CD4-positive, alpha-beta T cell treated with Interleukin-17A for 4 hours (primary cell): ENCODE measurements at regions not wholly inside any gene's neighbourhood (a gene's known extent, or its start where the extent isn't known, plus 50 kb on each side); places are given as distances from the start of the nearest gene placed in this dataset.

Source experiments
- DNase-seq: peaks from one replicate; pipeline ENCODE4 v3.0.0-alpha.2; 2020; ENCODE audit warnings: mixed read lengths

DNA sequence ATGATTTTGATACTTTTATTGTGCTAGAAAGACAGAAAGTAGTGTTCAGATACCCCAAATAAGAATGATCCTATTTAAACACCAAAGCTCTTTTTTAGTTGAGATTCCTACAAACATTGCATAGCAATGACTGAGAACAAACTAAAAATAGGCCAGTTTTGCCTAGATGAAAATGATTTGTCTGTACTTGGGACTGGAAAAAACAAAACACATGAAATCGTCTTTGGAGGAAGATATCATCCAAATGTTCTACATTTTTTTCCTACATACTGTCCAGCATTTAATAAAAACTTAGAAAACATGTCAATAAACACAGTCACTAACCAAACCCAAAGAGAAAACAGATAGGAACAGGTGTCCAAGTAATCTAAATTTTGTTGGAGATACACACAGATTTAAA, 111.6 kb upstream of the MEOX2 start:
- DNase-seq: no peak

DNA sequence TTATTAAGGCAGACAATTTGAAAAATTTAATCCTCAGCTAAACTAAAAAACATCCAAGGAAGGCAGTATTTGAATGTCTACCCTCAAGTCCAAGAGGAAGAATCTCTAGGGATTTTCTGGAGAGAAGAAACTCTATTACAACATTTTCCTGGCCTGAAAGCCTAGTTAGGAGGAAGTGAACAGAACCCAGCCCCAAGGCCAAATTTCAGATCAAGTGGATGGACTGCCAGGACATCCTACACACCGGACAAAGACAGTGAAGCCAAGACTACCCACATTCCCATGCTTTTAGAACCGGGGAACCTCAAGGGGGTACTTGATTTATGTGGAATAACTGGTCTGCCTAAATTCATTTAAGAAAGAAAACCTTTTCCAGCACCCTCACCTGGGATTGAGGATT, 108.9 kb upstream of the MEOX2 start:
- no peak for DNase-seq

DNA sequence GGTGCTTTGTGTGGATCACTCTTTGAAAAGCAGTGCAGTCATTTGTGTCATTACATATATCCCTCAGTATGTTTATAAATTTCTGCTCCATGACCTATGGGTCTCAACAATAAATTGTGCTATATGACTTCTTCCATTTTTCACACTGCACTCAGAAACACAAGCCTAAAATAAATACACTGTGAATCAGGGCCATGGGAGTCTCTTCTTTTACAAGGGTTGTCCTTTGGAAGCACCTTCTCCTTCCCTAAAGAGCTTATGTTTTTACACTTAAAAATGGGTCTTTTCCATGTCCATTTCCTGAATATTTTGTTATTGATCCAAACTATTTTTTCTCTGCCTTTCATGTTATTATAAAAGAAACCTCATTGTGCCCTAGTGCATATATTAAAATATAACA, 108.3 kb upstream of the MEOX2 start:
- DNase-seq: no peak

DNA sequence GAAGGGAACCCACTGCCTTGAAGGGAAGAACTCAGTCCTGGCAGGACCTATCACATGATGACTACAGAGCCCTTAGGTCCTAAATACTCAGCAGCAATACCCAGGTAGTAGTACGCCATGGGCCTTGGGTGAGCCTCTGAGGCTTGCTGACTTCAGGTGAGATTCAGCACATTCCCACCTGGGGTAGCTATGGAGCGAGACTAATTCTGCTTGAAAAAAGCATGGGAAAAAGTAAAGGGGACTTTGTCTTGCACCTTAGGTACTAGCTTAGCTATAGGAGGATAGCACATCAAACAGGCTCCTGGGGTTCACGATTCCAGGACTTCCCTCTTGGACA, 98.2 kb upstream of the MEOX2 start:
- no peak for DNase-seq

DNA sequence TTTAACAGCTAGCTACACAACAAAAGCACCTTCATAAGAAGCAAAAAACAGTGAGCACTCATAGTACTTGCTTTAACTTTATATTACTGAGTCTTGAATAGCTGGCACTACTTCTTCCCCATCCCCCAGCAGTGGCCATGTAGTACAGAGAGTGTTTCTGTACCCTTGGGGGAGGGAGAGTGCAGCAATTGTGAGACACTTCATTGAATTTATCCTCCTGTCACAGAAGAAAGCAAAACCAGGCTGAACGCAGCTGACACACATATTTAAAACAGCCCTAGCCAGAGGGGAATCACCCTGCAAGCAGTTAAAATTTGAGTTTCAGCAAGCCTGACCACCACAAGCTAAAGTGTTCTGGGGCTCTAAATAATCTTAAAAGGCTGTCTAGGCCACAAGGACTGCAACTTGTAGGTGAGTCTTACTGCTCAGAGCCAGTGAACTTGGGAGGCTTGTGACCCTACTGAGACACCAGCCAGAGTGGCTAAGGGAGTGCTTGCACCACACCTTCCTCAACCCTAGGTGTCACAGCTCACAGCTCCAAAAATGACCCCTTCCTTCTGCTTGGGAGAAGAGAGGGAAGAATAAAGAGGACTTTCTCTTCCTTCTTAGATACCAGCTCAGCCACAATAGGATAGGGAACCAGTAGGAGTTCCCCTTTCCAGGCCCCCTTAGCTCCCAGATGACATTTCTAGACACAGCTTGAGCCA, 97.7 kb upstream of the MEOX2 start:
- no peak for DNase-seq

DNA sequence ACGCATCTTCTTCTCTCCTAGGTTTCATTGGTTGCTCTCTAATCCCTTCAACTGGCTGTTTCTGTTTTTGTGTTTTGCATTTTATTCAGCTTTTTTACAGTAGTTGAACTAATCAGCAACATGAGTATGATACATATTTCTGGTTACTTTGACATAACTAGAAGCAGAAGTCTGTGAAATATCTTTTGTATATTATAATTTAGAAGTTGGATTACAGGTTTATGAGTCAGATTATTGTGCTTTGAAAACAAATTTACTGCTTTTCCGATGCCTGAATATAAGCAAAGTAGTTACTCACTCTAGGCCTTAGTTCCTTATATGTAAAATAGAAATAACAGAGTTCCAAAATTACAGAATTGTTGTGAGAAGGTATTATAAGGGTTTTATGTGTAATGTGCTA, 96.2 kb upstream of the MEOX2 start:
- DNase-seq: no peak

DNA sequence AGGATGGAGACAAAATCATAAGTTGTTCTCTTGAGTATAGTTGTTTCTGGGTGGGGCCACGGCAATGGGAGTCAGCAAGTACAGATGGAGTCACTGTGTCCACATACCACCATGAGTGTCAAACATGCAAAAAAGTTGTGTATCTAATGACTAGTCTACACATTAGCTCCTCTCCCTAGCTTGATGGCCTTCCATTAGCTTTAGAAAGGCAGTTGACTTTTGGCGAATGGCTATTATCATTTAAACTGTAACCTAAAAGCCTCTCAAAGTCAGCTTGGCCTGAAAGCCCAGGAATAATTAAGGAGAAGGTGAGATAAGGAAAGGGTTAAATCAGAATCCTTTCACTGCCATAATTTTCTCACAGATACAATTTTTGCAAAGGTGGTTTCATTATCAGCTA, 95.5 kb upstream of the MEOX2 start:
- no peak for DNase-seq

DNA sequence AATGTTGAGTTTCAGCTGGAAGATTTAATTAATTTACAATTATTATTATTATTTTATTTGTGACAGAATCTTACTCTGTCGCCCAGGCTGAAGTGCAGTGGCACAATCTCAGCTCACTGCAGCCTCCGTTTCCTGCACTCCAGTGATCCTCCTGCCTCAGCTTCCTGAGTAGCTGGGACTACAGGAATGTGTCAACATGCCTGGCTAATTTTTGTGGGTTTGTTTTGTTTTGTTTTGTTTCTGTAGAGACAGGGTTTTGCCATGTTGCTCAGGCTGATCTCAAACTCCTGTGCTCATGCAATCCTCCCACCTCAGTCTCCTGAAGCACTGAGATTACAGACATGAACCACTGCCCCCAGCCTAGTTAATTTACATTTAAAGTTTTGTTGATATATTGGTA, 93.8 kb upstream of the MEOX2 start:
- no peak for DNase-seq

DNA sequence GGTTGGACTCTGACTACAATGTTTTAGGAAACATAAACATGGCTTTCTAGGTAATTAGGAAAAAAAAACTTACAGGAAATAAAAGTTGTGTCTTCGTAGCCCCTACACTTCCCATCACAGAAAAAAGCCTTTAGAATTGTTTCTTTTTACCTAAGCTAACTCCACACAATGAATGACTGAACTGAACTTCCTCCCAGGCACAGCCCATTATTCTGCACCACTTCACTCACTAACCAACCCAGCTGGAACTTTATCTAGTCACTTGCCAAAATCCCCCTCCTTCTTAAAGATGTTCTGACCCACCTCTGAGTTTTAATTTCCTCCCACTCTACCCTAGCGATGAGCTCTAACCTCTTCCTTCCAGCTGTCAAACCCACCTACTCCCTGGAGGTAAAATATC, 91.7 kb upstream of the MEOX2 start:
- no peak for DNase-seq

DNA sequence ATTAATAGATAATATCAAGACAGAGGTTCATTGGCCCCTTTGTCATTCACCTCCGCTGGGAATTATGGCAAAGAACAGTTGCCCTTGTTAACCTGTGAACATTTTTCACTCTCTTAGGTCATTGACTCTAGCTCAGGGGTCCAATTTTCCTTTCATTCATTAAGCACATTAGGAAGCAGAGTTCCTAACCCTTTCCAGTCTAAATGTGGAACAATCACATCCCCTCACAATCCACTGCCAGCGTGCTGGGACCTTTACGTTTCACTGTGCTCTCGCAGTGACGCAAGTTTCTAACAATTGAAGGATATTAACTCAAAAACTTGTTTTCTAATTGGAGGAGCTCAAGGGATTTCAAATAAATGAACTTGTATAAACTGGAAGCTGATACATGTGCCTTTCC, 79.3 kb upstream of the MEOX2 start:
- no peak for DNase-seq

DNA sequence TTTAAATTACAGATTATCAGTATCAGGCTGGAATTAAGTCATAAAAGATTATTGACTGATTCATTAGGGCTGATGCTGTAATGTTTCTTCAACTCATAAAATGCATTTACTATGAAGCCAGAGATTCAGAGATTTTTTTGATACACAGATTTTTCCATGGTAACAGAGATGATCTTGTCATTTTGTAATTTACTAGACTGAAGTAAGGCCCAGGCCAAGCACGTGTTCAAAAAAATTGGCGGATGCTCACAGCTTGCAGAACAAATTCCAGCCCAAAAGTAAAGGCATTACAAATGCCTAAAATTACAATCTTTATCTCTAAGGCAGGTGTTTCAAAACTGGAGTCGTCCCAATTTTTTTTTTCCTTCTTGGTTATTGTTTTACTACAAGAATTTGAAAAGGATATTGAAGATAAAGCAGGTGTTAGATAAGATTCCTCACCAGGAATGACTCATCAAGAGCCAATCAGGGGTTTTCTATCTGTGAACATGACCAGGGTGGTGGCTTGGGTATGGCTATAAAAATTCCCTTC, 78.4 kb upstream of the MEOX2 start:
- no peak for DNase-seq

DNA sequence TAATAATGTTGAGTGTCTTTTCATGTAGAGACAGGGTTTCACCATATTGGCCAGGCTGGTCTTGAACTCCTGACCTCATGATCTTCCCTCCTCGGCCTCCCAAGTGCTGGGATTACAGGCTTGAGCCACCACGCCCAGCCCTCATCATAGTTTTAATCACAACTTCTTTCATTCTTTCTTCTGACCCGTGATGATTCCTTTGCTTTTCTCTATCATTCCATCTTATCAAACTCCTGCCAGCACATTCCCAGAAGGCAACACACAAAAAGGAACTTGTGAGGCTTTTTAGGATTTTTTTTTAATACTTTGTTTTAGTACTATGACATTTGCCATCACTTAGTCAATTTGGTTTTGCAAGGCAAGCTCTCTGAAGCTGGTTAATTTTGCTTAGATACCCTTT, 77.5 kb upstream of the MEOX2 start:
- DNase-seq: no peak

DNA sequence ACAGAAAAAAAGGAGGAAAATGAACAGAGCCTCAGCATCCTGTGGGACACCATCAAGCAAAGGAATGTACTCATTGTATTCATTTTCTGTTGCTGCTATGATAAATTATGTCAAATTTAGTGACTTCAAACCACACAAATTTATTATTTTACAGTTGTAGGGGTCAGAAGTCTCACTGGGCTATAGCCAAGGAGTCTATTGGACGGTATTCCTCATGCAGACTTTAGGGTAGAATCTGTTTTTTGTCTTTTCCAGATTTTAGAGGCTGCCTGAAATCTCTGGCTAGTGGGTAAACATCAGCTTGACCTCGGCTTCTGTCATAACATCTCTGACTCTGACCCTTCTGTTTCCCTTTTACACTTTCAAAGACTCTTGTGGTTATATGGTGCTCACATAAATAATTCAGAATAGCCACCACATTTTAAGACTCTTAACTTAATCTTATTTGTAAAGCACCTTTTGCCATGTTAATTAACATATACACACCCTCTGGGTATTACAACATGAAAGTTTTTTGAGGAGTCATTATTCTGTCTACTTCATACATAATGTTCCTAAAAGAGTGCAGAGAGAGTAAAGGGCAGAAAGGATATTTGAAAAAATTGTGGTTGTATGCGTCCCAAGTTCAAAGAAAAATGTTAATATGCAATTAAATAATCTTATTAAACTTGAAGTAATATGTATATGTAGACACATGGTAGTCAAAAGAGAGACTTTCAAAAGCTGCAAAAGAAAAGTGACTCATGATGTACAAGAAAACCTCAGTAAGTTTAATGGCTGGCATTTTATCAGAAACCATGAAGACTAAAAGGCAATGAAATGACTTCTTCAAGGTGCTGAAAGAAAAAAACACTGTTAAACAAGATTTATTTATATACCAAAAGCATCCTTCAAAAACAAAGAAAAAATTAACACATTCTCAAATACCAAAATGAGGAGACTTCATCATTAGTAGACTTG, 70.8 kb upstream of the MEOX2 start:
- DNase-seq: no peak

DNA sequence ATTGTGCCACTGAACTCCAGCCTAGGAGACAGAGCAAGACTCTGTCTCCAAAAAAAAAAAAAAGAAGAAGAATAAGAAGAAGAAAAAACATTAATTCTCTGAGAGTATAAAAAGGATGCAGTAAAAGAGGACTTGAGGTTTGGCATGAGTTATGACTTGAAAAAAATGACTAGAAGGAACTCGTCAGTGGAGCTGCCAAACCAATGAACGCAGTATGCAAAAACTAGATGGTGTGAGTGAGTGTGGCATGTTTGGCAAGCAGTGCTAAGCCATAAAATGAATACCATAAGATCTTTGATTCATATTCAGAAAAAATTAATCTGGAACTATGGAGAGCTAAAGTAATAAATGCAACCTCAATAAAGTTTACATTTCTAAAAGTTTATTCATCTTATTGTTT, 68.6 kb upstream of the MEOX2 start:
- DNase-seq: no peak

DNA sequence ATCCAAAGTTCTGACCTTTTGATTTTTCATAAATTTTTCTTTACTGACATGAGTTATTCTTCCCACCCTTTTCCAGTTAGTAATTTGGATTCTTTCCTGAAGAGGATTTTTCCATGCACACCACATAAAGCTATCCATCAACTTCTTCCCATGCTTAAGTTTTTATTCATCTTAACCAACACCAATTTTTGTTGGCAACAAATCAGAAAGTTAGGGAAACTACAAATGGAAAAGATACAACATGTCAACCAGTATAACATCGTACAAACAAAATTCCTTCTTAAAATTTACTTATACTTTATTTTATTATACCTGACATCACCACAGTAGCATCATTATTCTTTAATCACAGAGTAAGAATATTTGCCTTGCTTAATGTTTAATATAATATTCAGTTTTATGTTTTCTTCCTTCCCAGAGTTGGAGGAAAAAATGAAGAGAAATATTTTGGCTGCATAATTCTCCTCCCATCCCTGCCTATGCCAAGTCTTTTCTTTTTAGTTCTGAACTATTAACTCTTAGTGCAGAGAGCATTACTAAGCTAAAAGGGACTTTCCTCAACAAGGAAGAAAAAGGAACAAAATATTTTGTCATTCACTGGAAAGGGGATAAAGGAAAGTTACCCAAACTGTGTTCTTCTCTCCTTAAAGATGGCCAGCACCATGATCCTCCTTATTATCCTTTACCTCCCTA, 67.5 kb upstream of the MEOX2 start:
- DNase-seq: no peak

DNA sequence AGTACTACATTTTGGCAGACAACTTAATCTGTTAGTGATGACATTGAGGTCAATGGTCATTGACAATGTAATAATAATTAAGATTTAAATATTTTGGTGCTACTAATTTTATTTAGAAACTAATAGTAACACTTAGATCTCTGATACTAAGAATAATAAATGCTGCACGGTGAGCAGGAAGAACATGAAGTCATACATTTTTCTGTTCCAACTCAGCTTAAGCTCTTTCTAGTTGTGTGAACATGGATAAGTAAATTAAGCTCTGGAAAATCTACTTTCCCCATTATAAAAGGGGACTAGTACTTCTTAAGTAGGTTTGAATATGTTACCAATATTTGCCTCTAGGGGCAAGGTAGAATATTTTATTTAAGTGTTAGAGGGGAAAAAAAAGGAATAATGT, 65.9 kb upstream of the MEOX2 start:
- no peak for DNase-seq

DNA sequence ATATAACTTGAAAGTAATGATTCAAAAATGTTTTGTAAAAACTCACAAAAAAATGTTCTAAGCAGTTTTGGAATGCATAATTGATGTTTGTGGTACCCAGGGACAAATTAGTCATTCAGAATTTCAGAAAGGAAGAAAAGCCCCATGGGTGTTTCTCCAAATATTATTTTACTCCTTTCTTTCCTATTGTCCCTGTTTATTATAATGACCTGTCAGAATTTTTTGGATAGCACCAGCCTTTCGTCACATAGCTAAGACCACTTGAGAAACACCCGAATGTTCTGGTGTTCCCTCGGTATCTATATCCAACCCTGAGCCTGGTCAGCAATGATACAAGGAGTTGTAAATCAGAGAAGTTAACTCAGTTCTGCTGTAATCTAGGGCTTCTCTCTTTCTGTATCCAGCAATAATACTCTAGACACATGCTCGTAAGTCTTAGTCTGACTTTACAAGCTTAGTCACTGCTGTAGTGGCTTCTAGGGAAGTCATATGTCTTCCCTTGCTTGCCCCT, 64.8 kb upstream of the MEOX2 start:
- no peak for DNase-seq

DNA sequence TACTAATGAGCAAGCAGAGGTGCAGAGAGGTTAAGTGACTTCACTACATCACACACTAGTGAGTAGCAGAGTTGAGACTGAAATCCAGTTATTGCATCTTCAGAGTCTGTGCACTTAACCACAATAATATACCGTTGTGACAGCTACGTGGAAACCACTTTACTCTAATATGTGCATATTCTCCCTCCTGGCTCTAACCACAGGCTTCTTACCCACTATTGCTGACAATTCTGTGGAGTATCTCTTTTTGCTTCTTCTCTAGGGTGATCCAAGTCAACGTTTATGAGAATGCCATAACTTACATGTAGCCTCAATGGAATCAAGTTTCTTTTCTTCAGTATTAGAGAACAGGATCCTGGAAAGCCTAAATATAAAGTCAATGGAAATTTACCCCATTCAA, 64.2 kb upstream of the MEOX2 start:
- DNase-seq: no peak

DNA sequence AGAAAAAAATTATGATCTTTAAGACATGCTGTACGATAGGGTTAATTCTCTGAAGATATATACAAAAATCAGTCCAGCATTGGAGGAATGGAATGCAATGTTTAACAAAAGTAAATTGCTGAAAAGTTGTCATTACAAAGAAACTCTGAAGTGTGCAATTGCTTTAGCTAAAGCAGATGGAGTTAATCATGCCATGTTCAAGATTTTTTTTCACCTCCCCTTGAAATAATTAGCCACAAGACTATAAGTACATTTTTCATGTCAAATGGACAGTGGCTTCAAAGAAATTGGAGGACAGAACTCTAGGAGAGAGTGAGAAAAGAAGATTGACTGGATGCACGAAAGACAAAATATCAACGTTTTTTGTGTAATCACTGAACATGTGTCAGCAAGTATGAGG, 63.1 kb upstream of the MEOX2 start:
- no peak for DNase-seq

DNA sequence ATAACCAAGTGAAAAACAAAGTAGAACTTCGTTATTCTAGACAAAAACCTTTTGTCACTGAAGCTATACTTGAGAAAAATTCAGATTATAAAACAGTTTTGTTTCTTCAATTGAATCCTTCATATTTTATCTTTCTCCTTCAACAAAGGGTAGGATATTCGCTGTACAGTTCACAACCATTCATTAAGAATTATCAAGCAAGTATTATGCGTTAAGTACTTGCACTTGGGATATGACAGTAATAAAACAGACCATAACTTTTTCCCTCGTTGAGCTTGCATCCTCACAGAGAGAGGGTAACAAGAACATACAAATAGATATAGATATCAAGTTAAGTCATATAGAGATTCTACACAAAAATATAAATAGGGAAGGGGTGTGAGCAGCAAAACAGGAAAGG, 61.2 kb upstream of the MEOX2 start:
- no peak for DNase-seq

DNA sequence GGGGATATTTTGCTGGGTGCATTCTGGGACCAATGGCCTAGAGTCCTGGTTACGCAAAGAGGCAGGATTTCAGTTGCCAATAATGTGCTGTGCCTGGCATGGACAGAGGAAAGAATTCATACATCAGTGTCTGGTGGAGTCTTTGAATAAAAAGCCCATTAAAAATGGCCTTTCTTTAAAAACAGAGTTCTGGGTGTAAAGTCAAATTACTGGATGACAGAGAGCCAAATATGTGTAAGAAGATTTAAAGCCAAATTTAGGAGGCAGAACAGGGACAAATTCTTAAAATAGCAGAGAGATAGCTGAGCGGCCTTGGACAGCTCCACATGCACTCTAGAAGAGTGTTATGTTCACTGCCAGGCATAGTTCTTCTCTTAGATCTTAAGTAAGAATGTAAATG, 60.8 kb upstream of the MEOX2 start:
- DNase-seq: no peak

DNA sequence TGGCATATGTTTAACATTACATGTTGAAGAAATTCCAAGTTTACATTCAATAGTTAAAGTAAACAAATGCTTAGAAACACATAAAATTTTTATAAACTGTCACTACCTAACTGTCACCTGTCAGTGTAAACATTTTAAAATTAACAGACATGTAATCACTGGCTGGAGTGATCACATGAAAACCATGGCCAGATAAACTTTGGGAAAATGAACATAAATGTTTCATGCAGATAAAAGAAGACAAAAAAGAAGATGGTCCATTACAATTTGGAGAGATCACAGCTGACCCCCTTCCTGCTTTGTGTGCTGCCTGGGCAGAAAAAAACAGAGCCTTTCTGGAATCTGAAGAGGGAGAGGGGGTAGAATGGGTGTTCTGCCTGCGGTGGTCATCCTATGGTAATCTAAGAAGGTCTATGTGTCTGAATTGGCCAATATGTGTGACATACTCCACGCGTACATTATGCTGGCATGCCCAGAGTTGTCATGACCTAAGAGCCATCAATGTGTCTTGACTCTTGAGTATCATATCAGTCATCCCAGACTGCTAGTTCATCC, 57.5 kb upstream of the MEOX2 start:
- no peak for DNase-seq

DNA sequence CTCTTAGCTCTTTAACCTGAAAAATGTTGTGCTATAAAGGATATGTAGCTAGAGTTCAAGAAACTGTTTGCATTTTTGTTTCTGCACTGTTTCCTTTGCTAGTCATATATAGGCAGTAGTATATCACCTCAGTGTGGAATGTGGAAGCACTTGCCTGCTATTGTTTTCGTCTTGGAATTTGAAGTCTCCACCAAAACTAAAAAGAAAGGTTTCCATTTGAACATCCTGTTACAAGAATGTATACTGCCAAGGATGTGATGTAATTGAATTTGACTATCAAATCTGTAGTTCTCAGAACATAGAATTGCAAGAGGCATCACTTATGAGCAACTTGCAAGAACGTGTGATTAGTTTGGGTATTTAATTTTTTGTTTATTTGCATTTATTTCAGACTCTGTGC, 51.1 kb upstream of the MEOX2 start:
- DNase-seq: no peak
